ENCODE measurements at regions not wholly inside any gene's neighbourhood (a gene's known extent, or its start where the extent isn't known, plus 50 kb on each side); places are given as distances from the start of the nearest gene placed in this dataset.

DNA sequence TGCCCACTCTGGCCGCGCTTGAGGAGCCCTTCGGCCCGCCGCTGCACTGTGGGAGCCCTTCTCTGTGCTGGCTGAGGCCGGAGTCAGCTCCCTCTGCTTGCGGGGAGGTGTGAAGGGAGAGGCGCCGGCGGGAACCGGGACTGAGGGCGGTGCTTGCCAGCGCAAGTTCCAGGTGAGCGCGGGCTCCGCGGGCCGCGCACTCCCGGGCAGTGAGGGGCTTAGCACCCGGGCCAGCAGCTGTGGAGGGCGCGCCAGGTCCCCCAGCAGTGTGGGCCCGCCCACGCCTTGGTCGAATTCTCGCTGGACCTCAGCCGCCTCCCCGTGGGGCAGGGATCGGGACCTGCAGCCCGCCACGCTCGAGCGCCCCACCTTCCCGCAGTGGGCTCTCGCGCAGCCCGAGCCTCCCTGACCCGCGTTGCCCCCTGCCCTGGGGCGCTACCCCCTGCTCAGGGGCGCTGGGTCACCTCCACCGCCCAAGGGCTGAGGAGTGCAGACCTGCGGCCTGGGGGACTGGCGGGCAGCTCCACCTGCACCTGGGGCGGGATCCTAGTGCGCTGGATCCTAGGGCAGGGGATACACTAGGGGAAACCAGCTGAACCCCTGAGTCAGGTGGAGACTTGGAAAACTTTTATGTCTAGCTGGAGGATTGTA is 97.3 kb downstream of the CD8B2 start:
- TF ChIP-seq EZH2 (IDR thresholded peaks at IDR 0.05; ENCODE audit: insufficient read depth, poor library complexity, severe bottlenecking) (no peak), EZH2phosphoT487 (IDR thresholded peaks at IDR 0.05; ENCODE audit: insufficient read depth, low read depth) (no peak)

Data from GM23248 (cell line).